Right atrium auricular region (tissue), 2 donors: ENCODE measurements at regions not wholly inside any gene's neighbourhood (a gene's known extent, or its start where the extent isn't known, plus 50 kb on each side); places are given as distances from the start of the nearest gene placed in this dataset.

ENCODE experiments used
- DNase-seq: peaks from one replicate; pipeline ENCODE4 v3.0.0-alpha.2; 2019; ENCODE audit warnings: low spot score
- H3K27ac ChIP-seq, 2 donors: fragments of 200-600 bp; sonication (generic); 1 replicate in 1 of 2; 2 replicates in 1 of 2; pipeline ENCODE4 v1.5.1; 2016 to 2019
- H3K27me3 ChIP-seq, 2 donors: fragments of 200-600 bp; sonication (generic); one replicate each; pipeline versions ENCODE4 v1.5.1 to v1.6.0; 2017 to 2019
- H3K36me3 ChIP-seq: fragments of 200-600 bp; sonication (generic); one replicate; pipeline ENCODE4 v1.5.1; 2016
- H3K4me1 ChIP-seq, 2 donors: fragments of 200-600 bp; sonication (generic); one replicate each; pipeline versions ENCODE4 v1.5.1 to v1.6.0; 2017 to 2019
- H3K4me3 ChIP-seq, 2 donors: fragments of 200-600 bp; sonication (generic); 1 replicate in 1 of 2; 2 replicates in 1 of 2; pipeline ENCODE4 v1.5.1; 2017 to 2019; ENCODE audit warnings: mild to moderate bottlenecking in 1 of 2, moderate library complexity in 1 of 2
- H3K9me3 ChIP-seq, 2 donors: fragments of 200-600 bp; sonication (generic); one replicate each; pipeline ENCODE4 v1.5.1; 2019
- CTCF ChIP-seq, 2 donors: fragments of 200-600 bp; sonication (generic); IDR thresholded peaks; one replicate each; pipeline ENCODE4 v1.5.1; 2019; ENCODE audit warnings: antibody characterized with exemption in 2 of 2

- no peak overlapping the region for H3K27ac ChIP-seq
- DNase-seq: no peak
- H3K4me3 ChIP-seq: no peak overlapping the region
- no peaks in the 10 kb centered on the region for H3K9me3 ChIP-seq
- H3K27me3 ChIP-seq: no peaks in the 10 kb centered on the region
- TF ChIP-seq CTCF (IDR thresholded peaks at IDR 0.05): no peak
- no peaks in the 10 kb centered on the region for H3K4me1 ChIP-seq
- no peaks in the 10 kb centered on the region for H3K36me3 ChIP-seq
Measured at GRCh38 chr5:96285823-96286222, 147.2 kb downstream of the PCSK1 start.

GRCh38 chr5:96284727-96285389, 148.2 kb downstream of the PCSK1 start:
- TF ChIP-seq CTCF (IDR thresholded peaks at IDR 0.05): no peak
- no peak overlapping the region for H3K4me3 ChIP-seq
- no peaks in the 10 kb centered on the region for H3K4me1 ChIP-seq
- DNase-seq: no peak
- no peaks in the 10 kb centered on the region for H3K36me3 ChIP-seq
- no peaks in the 10 kb centered on the region for H3K9me3 ChIP-seq
- H3K27ac ChIP-seq: no peak overlapping the region
- H3K27me3 ChIP-seq: no peaks in the 10 kb centered on the region

GRCh38 chr5:96283589-96283988, 149.5 kb downstream of the PCSK1 start:
- Histone ChIP-seq H3K9me3 (no peaks in the 10 kb centered on the region), H3K27me3 (no peaks in the 10 kb centered on the region), H3K36me3 (no peaks in the 10 kb centered on the region), H3K27ac (no peak overlapping the region), H3K4me1 (no peaks in the 10 kb centered on the region), H3K4me3 (no peak overlapping the region)
- TF ChIP-seq CTCF (IDR thresholded peaks at IDR 0.05): no peak
- DNase-seq: no peak

GRCh38 chr5:96282020-96282419, 151.0 kb downstream of the PCSK1 start:
- no peaks in the 10 kb centered on the region for H3K36me3 ChIP-seq
- TF ChIP-seq CTCF (IDR thresholded peaks at IDR 0.05): no peak
- DNase-seq: no peak
- H3K4me1 ChIP-seq: no peaks in the 10 kb centered on the region
- no peaks in the 10 kb centered on the region for H3K27me3 ChIP-seq
- H3K4me3 ChIP-seq: no peak overlapping the region
- no peaks in the 10 kb centered on the region for H3K9me3 ChIP-seq
- H3K27ac ChIP-seq: peak overlapping the region; percentile 23 to 55

- H3K9me3 ChIP-seq: no peaks in the 10 kb centered on the region
- no peak for TF ChIP-seq CTCF (IDR thresholded peaks at IDR 0.05)
- no peak overlapping the region for H3K4me3 ChIP-seq
- no peaks in the 10 kb centered on the region for H3K27me3 ChIP-seq
- no peak overlapping the region for H3K27ac ChIP-seq
- H3K4me1 ChIP-seq: no peaks in the 10 kb centered on the region
- DNase-seq: no peak
- no peaks in the 10 kb centered on the region for H3K36me3 ChIP-seq
Measured at GRCh38 chr5:96280946-96281393, 152.1 kb downstream of the PCSK1 start.
